ENCODE measurements at regions not wholly inside any gene's neighbourhood (a gene's known extent, or its start where the extent isn't known, plus 50 kb on each side); places are given as distances from the start of the nearest gene placed in this dataset.

- DNase-seq = no peak
- H3K9ac ChIP-seq (ENCODE audit: low read length) = no peak overlapping the region
- H3F3A ChIP-seq (ENCODE audit: insufficient read depth, low read length) = no peaks in the 10 kb centered on the region
- H3K27ac ChIP-seq (ENCODE audit: low read length) = no peak overlapping the region
- no peak overlapping the region for H2AFZ ChIP-seq (ENCODE audit: low read length)
- H3K4me3 ChIP-seq (ENCODE audit: low read length) = no peak overlapping the region
- H3K36me3 ChIP-seq (replicated peaks; ENCODE audit: insufficient read depth, low read length) = no peaks in the 10 kb centered on the region
- no peak overlapping the region for H3K4me2 ChIP-seq (ENCODE audit: low read depth, low read length)
- H3K79me2 ChIP-seq (ENCODE audit: low read length) = no peaks in the 10 kb centered on the region
- peaks cover 38% of the 10 kb centered on the region for H3K27me3 ChIP-seq (replicated peaks; ENCODE audit: insufficient read depth, low read length)
- no peaks in the 10 kb centered on the region for H4K20me1 ChIP-seq (ENCODE audit: insufficient read depth, low read length)
- no peaks in the 10 kb centered on the region for H3K4me1 ChIP-seq (ENCODE audit: low read length)
- TF ChIP-seq CTCF (IDR thresholded peaks at IDR 0.05; ENCODE audit: low read length) (no peak), EZH2phosphoT487 (IDR thresholded peaks at IDR 0.05; ENCODE audit: low read length) (no peak), EZH2 (optimal IDR thresholded peaks at IDR 0.05; ENCODE audit: low read depth, low read length) (no peak)
- H3K9me2 ChIP-seq (replicated peaks; ENCODE audit: insufficient read depth, low read length) = no peaks in the 10 kb centered on the region
- H3K9me3 ChIP-seq (replicated peaks; ENCODE audit: insufficient read depth, low read length) = no peaks in the 10 kb centered on the region
Measured at GRCh38 chr16:86067516-86067915, 168.6 kb downstream of the IRF8 start.

- H3K4me3 ChIP-seq (ENCODE audit: low read length) = no peak overlapping the region
- H3K27me3 ChIP-seq (replicated peaks; ENCODE audit: insufficient read depth, low read length) = peaks cover 33% of the 10 kb centered on the region
- no peaks in the 10 kb centered on the region for H3K4me1 ChIP-seq (ENCODE audit: low read length)
- H3K79me2 ChIP-seq (ENCODE audit: low read length) = no peaks in the 10 kb centered on the region
- no peak overlapping the region for H2AFZ ChIP-seq (ENCODE audit: low read length)
- H3K36me3 ChIP-seq (replicated peaks; ENCODE audit: insufficient read depth, low read length) = no peaks in the 10 kb centered on the region
- H3K9ac ChIP-seq (ENCODE audit: low read length) = no peak overlapping the region
- H4K20me1 ChIP-seq (ENCODE audit: insufficient read depth, low read length) = no peaks in the 10 kb centered on the region
- no peak overlapping the region for H3K4me2 ChIP-seq (ENCODE audit: low read depth, low read length)
- no peaks in the 10 kb centered on the region for H3K9me2 ChIP-seq (replicated peaks; ENCODE audit: insufficient read depth, low read length)
- no peak overlapping the region for H3K27ac ChIP-seq (ENCODE audit: low read length)
- no peak for DNase-seq
- H3F3A ChIP-seq (ENCODE audit: insufficient read depth, low read length) = no peaks in the 10 kb centered on the region
- H3K9me3 ChIP-seq (replicated peaks; ENCODE audit: insufficient read depth, low read length) = no peaks in the 10 kb centered on the region
- TF ChIP-seq EZH2phosphoT487 (IDR thresholded peaks at IDR 0.05; ENCODE audit: low read length) (no peak), CTCF (IDR thresholded peaks at IDR 0.05; ENCODE audit: low read length) (no peak), EZH2 (optimal IDR thresholded peaks at IDR 0.05; ENCODE audit: low read depth, low read length) (no peak)
Measured at GRCh38 chr16:86067936-86068335, 169.0 kb downstream of the IRF8 start.

GRCh38 chr16:86068722-86069121 lies 169.8 kb downstream of the IRF8 start:
- Histone ChIP-seq H3K4me1 (ENCODE audit: low read length) (no peaks in the 10 kb centered on the region), H2AFZ (ENCODE audit: low read length) (no peak overlapping the region), H3K9ac (ENCODE audit: low read length) (no peak overlapping the region), H3K4me2 (ENCODE audit: low read depth, low read length) (no peak overlapping the region), H3K36me3 (replicated peaks; ENCODE audit: insufficient read depth, low read length) (no peaks in the 10 kb centered on the region), H3K9me2 (replicated peaks; ENCODE audit: insufficient read depth, low read length) (no peaks in the 10 kb centered on the region), H3K27ac (ENCODE audit: low read length) (no peak overlapping the region), H3K79me2 (ENCODE audit: low read length) (no peaks in the 10 kb centered on the region), H3K9me3 (replicated peaks; ENCODE audit: insufficient read depth, low read length) (no peaks in the 10 kb centered on the region), H3K27me3 (replicated peaks; ENCODE audit: insufficient read depth, low read length) (peaks cover 32% of the 10 kb centered on the region), H3F3A (ENCODE audit: insufficient read depth, low read length) (no peaks in the 10 kb centered on the region), H3K4me3 (ENCODE audit: low read length) (no peak overlapping the region), H4K20me1 (ENCODE audit: insufficient read depth, low read length) (no peaks in the 10 kb centered on the region)
- no peak for TF ChIP-seq EZH2 (optimal IDR thresholded peaks at IDR 0.05; ENCODE audit: low read depth, low read length)
- no peak for TF ChIP-seq CTCF (IDR thresholded peaks at IDR 0.05; ENCODE audit: low read length)
- no peak for TF ChIP-seq EZH2phosphoT487 (IDR thresholded peaks at IDR 0.05; ENCODE audit: low read length)
- DNase-seq = no peak
